ENCODE measurements at regions not wholly inside any gene's neighbourhood (a gene's known extent, or its start where the extent isn't known, plus 50 kb on each side); places are given as distances from the start of the nearest gene placed in this dataset.

- no peak for DNase-seq (ENCODE audit: low spot score)
- ATAC-seq = no peak
- intact Hi-C loops (cut with DNase I) = no loop called here
These were observed 83.2 kb upstream of the OTOS start for GRCh38 chr2:240223631-240224030.

- ATAC-seq (no peak), DNase-seq (ENCODE audit: low spot score) (no peak)
- intact Hi-C loops (cut with DNase I) = no loop called here
These were observed 84.2 kb upstream of the OTOS start for GRCh38 chr2:240224676-240225075.

- no peak for DNase-seq (ENCODE audit: low spot score)
- intact Hi-C loops (cut with DNase I) = no loop called here
- ATAC-seq = no peak
These were observed 84.7 kb upstream of the OTOS start for GRCh38 chr2:240225131-240225530.

- intact Hi-C loops (cut with DNase I) = no loop called here
- ATAC-seq = no peak
- no peak for DNase-seq (ENCODE audit: low spot score)
These were observed 85.4 kb upstream of the OTOS start for GRCh38 chr2:240225660-240226475.

GRCh38 chr2:240226672-240227537, 86.4 kb upstream of the OTOS start:
- ATAC-seq = no peak
- no peak for DNase-seq (ENCODE audit: low spot score)
- intact Hi-C loops (cut with DNase I) = no loop called here

- ATAC-seq = no peak
- DNase-seq (ENCODE audit: low spot score) = no peak
- intact Hi-C loops (cut with DNase I) = no loop called here
These were observed 87.3 kb upstream of the OTOS start for GRCh38 chr2:240227538-240228428.

GRCh38 chr2:240229005-240229404, 88.5 kb upstream of the OTOS start:
- intact Hi-C loops (cut with DNase I) = no loop called here

GRCh38 chr2:240229603-240230235, 89.3 kb upstream of the OTOS start:
- intact Hi-C loops (cut with DNase I) = no loop called here
- ATAC-seq (no peak), DNase-seq (ENCODE audit: low spot score) (no peak)

More at GRCh38 chr2:240229005-240229404, 88.5 kb upstream of the OTOS start:
- DNase-seq (ENCODE audit: low spot score) (no peak), ATAC-seq (no peak)

GRCh38 chr2:240230291-240230931, 90.0 kb upstream of the OTOS start:
- DNase-seq (ENCODE audit: low spot score) (no peak), ATAC-seq (no peak)
- intact Hi-C loops (cut with DNase I) = no loop called here

- no peak for DNase-seq (ENCODE audit: low spot score)
- no peak for ATAC-seq
- intact Hi-C loops (cut with DNase I) = loop anchor here (2.0 kb wide), 1 partner anchor 207 kb away; no protein-coding TSS in a partner anchor
These were observed 91.4 kb upstream of the OTOS start for GRCh38 chr2:240231838-240232244.

GRCh38 chr2:240232264-240232915, 91.9 kb upstream of the OTOS start:
- ATAC-seq (no peak), DNase-seq (ENCODE audit: low spot score) (no peak)
- intact Hi-C loops (cut with DNase I) = loop anchor here (2.0 kb wide), 1 partner anchor 206 kb away; no protein-coding TSS in a partner anchor

GRCh38 chr2:240232961-240233884, 92.8 kb upstream of the OTOS start:
- intact Hi-C loops (cut with DNase I) = loop anchor here (2.0 kb wide), 1 partner anchor 206 kb away; no protein-coding TSS in a partner anchor
- DNase-seq (ENCODE audit: low spot score) (peak; percentile 93), ATAC-seq (peak; percentile 88)

- ATAC-seq = no peak
- intact Hi-C loops (cut with DNase I) = loop anchor here (2.0 kb wide), 1 partner anchor 205 kb away; no protein-coding TSS in a partner anchor
- DNase-seq (ENCODE audit: low spot score) = peak; percentile 59
These were observed 93.5 kb upstream of the OTOS start for GRCh38 chr2:240233885-240234502.

- intact Hi-C loops (cut with DNase I) = no loop called here
- no peak for ATAC-seq
These were observed 94.1 kb upstream of the OTOS start for GRCh38 chr2:240234503-240234951.

GRCh38 chr2:240235149-240235803, 94.8 kb upstream of the OTOS start:
- intact Hi-C loops (cut with DNase I) = no loop called here
- no peak for DNase-seq (ENCODE audit: low spot score)
- ATAC-seq = no peak

More at GRCh38 chr2:240234503-240234951, 94.1 kb upstream of the OTOS start:
- DNase-seq (ENCODE audit: low spot score) = no peak

Measured in sciatic nerve (tissue), 2 donors.